ENCODE measurements at regions not wholly inside any gene's neighbourhood (a gene's known extent, or its start where the extent isn't known, plus 50 kb on each side); places are given as distances from the start of the nearest gene placed in this dataset.

DNA sequence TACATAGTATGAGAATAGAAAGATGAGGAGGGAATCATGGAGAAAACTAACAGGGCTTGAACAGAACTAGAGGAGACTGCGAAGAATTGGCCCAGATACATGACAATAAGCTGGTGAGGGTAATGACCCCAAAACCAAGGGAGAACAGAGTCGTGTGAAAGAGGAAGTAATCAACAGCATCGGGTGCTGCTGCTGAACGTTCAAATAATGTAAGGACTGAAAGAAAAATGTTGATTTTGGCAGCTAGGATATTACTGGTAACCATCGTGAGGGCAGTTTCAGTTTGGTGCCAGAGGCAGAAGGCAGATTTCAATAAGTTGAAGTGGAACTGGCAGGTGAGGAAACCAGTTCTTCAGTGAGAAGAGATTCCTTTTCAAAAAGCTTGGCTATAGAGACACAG, 66.8 kb upstream of the SMC2 start:
- no peak for DNase-seq (ENCODE audit: low read depth in 2 of 2)

DNA sequence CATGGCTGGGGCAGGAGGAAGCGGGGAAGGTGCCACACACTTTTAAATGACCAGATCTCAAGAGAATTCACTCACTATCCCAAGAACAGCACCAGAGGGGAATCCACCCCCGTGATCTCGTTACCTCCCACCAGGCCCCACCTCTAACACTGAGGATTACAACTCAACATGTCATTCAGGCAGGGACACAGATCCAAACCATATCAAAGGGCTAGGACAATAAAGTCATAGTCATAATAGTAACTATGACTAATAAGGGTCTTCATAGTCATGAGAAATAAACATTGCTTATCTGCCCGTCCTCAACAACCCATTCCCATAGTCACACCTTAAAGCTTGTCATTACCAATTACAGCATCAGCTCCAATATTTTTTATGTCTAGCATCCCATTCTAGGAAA, 65.3 kb upstream of the SMC2 start:
- no peak for DNase-seq (ENCODE audit: low read depth in 2 of 2)

All from dermis microvascular lymphatic vessel endothelial cell (primary cell).